MCF 10A (cell line): ENCODE measurements at regions not wholly inside any gene's neighbourhood (a gene's known extent, or its start where the extent isn't known, plus 50 kb on each side); places are given as distances from the start of the nearest gene placed in this dataset.
"Not testable (repeated sequence)": the region's sequence is repeated elsewhere in the genome, so short reads cannot be mapped to it uniquely, and the experiment has no call there.

Experiments used
- BruUV-seq: library from RNA; stranded (reverse); fragments of 400-500 nt; replicated peaks from 2 replicates; lab custom pipeline; 2021; lab: Mats Ljungman, UMichigan
- CTCF ChIA-PET: fragments of 300-600 bp; sonication (Branson Sonifier 250); formaldehyde crosslinking; extraction: SDS; loops from one replicate; lab custom pipeline; 2021; ENCODE audit warnings: antibody characterized with exemption, inconsistent platforms; lab: Yijun Ruan, JAX
- POLR2A ChIA-PET: fragments of 300-600, 350-650 bp; sonication (Branson Sonifier 250); formaldehyde crosslinking; extraction: SDS; loops from one replicate; lab custom pipeline; 2020; ENCODE audit warnings: antibody characterized with exemption, inconsistent platforms; lab: Yijun Ruan, JAX
- DNase-seq: peaks from one replicate; pipeline ENCODE4 v3.0.0-alpha.2; 2018; ENCODE audit not compliant: unreplicated experiment
- H3K27ac Mint-ChIP-seq: one replicate; pipeline ENCODE4 v1.8.0; 2022; ENCODE audit warnings: mild to moderate bottlenecking, low read depth, mixed read lengths; ENCODE audit not compliant: unreplicated experiment
- H3K27me3 Mint-ChIP-seq: one replicate; pipeline ENCODE4 v1.8.0; 2022; ENCODE audit warnings: mixed read lengths; ENCODE audit not compliant: insufficient read depth, unreplicated experiment
- H3K36me3 Mint-ChIP-seq: one replicate; pipeline ENCODE4 v1.8.0; 2022; ENCODE audit warnings: mild to moderate bottlenecking, moderate library complexity, mixed read lengths; ENCODE audit not compliant: insufficient read depth, unreplicated experiment
- H3K4me1 Mint-ChIP-seq: one replicate; pipeline ENCODE4 v1.8.0; 2022; ENCODE audit warnings: mixed read lengths; ENCODE audit not compliant: insufficient read depth, unreplicated experiment
- H3K4me3 Mint-ChIP-seq: one replicate; pipeline ENCODE4 v1.8.0; 2022; ENCODE audit warnings: mild to moderate bottlenecking, moderate library complexity, mixed read lengths; ENCODE audit not compliant: unreplicated experiment
- H3K9me3 Mint-ChIP-seq: one replicate; pipeline ENCODE4 v1.8.0; 2022; ENCODE audit warnings: mixed read lengths; ENCODE audit not compliant: unreplicated experiment
- CTCF ChIP-seq: fragments of 200-600 bp; IDR thresholded peaks from one replicate; pipeline ENCODE4 v1.8.0; 2022; ENCODE audit warnings: antibody characterized with exemption, mild to moderate bottlenecking; ENCODE audit not compliant: unreplicated experiment
- intact Hi-C: fragments of 100-400 bp; cut with micrococcal nuclease; formaldehyde crosslinking; loops from 2 replicates; pipeline ENCODE4 v1.14.1; 2022

- ChIA-PET CTCF (interaction anchor here (0.6 kb wide), 1 partner anchor 58 kb away, joined by 3 read pairs; no protein-coding TSS in a partner anchor), POLR2A (interaction anchor here (1.4 kb wide), 1 partner anchor 9 kb away, joined by 5 read pairs; no protein-coding TSS in a partner anchor)
- no peak for TF ChIP-seq CTCF
- Mint-ChIP-seq H3K4me1 (no peaks in the 10 kb centered on the region), H3K9me3 (no peaks in the 10 kb centered on the region), H3K36me3 (no peaks in the 10 kb centered on the region), H3K27me3 (peaks cover 86% of the 10 kb centered on the region), H3K27ac (no peak overlapping the region), H3K4me3 (no peak overlapping the region)
- BruUV-seq, result no TSS peak
- intact Hi-C loops, result no loop called here
- DNase-seq, result no peak
Observed at GRCh38 chrX:109186939-109187338, 294.9 kb downstream of the GUCY2F start.

GRCh38 chrX:109184506-109185139, 297.3 kb downstream of the GUCY2F start:
- BruUV-seq, result no TSS peak
- H3K9me3 Mint-ChIP-seq, result no peaks in the 10 kb centered on the region
- no peak overlapping the region for H3K4me3 Mint-ChIP-seq
- CTCF ChIA-PET, result no interaction called here
- peaks cover 89% of the 10 kb centered on the region for H3K27me3 Mint-ChIP-seq
- no peak overlapping the region for H3K27ac Mint-ChIP-seq
- no peaks in the 10 kb centered on the region for H3K36me3 Mint-ChIP-seq
- intact Hi-C loops, result no loop called here
- DNase-seq, result no peak
- POLR2A ChIA-PET, result no interaction called here
- peaks cover 5% of the 10 kb centered on the region for H3K4me1 Mint-ChIP-seq
- TF ChIP-seq CTCF, result no peak

GRCh38 chrX:109172091-109172602, 309.7 kb downstream of the GUCY2F start:
- H3K27me3 Mint-ChIP-seq, result peaks cover 18% of the 10 kb centered on the region
- intact Hi-C loops, result no loop called here
- no peak overlapping the region for H3K27ac Mint-ChIP-seq
- CTCF ChIA-PET, result no interaction called here
- POLR2A ChIA-PET, result interaction anchor here (0.6 kb wide), 1 partner anchor 29 kb away, joined by 3 read pairs; no protein-coding TSS in a partner anchor
- no peaks in the 10 kb centered on the region for H3K4me1 Mint-ChIP-seq
- no peak for TF ChIP-seq CTCF
- no peak overlapping the region for H3K4me3 Mint-ChIP-seq
- no TSS peak for BruUV-seq
- no peaks in the 10 kb centered on the region for H3K36me3 Mint-ChIP-seq
- no peak for DNase-seq
- no peaks in the 10 kb centered on the region for H3K9me3 Mint-ChIP-seq

- CTCF ChIA-PET, result no interaction called here
- BruUV-seq, result no TSS peak
- no peak for TF ChIP-seq CTCF
- Mint-ChIP-seq H3K4me3 (no peak overlapping the region), H3K9me3 (peaks cover 35% of the 10 kb centered on the region), H3K27ac (no peak overlapping the region), H3K4me1 (no peaks in the 10 kb centered on the region), H3K27me3 (peaks cover 31% of the 10 kb centered on the region), H3K36me3 (no peaks in the 10 kb centered on the region)
- POLR2A ChIA-PET, result no interaction called here
- intact Hi-C loops, result no loop called here
- peak; percentile 40 for DNase-seq
Observed at GRCh38 chrX:109155161-109155560, 326.7 kb downstream of the GUCY2F start.

- POLR2A ChIA-PET, result interaction anchor here (0.7 kb wide), 1 partner anchor 418 kb away, joined by 3 read pairs; no protein-coding TSS in a partner anchor
- H3K4me3 Mint-ChIP-seq, H3K36me3 Mint-ChIP-seq, BruUV-seq, intact Hi-C loops, H3K4me1 Mint-ChIP-seq, DNase-seq, CTCF ChIA-PET, H3K27ac Mint-ChIP-seq, H3K9me3 Mint-ChIP-seq: not testable (repeated sequence)
- peaks cover 46% of the 10 kb centered on the region for H3K27me3 Mint-ChIP-seq
Observed at GRCh38 chrX:109144173-109144572, 337.7 kb downstream of the GUCY2F start.
